Tibial artery (tissue), 4 donors: ENCODE measurements at regions not wholly inside any gene's neighbourhood (a gene's known extent, or its start where the extent isn't known, plus 50 kb on each side); places are given as distances from the start of the nearest gene placed in this dataset.

Experiments used
- DNase-seq, 2 donors: peaks; one replicate each; pipeline ENCODE4 v3.0.0-alpha.2; 2019
- H3K27ac ChIP-seq, 2 donors: fragments of 200-600 bp; sonication (generic) in 1 of 2; 1 replicate in 1 of 2; 2 replicates in 1 of 2; pipeline ENCODE4 v1.5.1; 2018 to 2019; ENCODE audit warnings: mild to moderate bottlenecking in 1 of 2
- H3K27me3 ChIP-seq, 2 donors: fragments of 200-600 bp; sonication (generic) in 1 of 2; one replicate each; pipeline versions ENCODE4 v1.5.1 to v1.6.0; 2016 to 2019
- H3K36me3 ChIP-seq, 3 donors: fragments of 200-600 bp; sonication (generic) in 2 of 3; one replicate each; pipeline ENCODE4 v1.5.1; 2016 to 2019; ENCODE audit warnings: mild to moderate bottlenecking in 2 of 3
- H3K4me1 ChIP-seq, 4 donors: fragments of 200-600 bp; sonication (generic) in 2 of 4; 1 replicate in 3 of 4; 2 replicates in 1 of 4; pipeline ENCODE4 v1.5.1; 2016 to 2019
- H3K4me3 ChIP-seq, 2 donors: fragments of 200-600 bp; sonication (generic) in 1 of 2; 1 replicate in 1 of 2; 2 replicates in 1 of 2; pipeline ENCODE4 v1.5.1; 2018 to 2019; ENCODE audit warnings: mild to moderate bottlenecking in 2 of 2
- H3K9me3 ChIP-seq, 3 donors: fragments of 200-600 bp; sonication (generic) in 1 of 3; one replicate each; pipeline ENCODE4 v1.5.1; 2016 to 2019
- CTCF ChIP-seq, 2 experiments: fragments of 200-600 bp in 1 of 2; fragments of 450-650 bp in 1 of 2; IDR thresholded peaks; one replicate each; pipeline ENCODE4 v1.5.1; 2017 to 2019; ENCODE audit warnings: antibody characterized with exemption in 2 of 2, mild to moderate bottlenecking in 1 of 2, moderate library complexity in 1 of 2
- intact Hi-C: fragments of 100-400 bp; cut with DNase I; formaldehyde crosslinking; loops from one replicate; pipeline ENCODE4 v1.15.0; 2023; ENCODE audit warnings: low total_unique reads

GRCh38 chr18:55141318-55141717 is 182.1 kb upstream of the CCDC68 start:
- intact Hi-C loops, result no loop called here
- TF ChIP-seq CTCF (IDR thresholded peaks at IDR 0.05), result no peak
- DNase-seq, result no peak

DNA sequence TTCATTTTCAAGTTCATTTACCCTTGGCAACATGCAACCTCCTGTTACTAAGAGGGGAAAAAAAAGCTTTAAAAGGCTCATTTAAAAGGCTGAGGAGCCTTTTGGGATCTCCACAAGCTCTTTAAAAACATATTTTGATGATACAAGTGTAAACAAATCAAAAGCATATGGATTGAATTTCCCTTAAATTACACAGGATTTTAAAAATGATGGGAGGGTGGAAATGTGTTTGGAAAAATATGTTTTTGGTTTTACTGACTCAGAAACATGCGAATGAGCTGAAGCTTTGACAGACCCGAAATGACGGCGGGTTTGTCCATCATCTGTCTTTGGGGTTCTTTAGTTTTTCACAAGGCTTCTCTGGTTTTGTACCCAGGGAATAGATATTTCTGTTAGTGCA is 180.6 kb upstream of the CCDC68 start:
- no peak overlapping the region for H3K4me3 ChIP-seq
- intact Hi-C loops, result no loop called here
- H3K4me1 ChIP-seq, result no peaks in the 10 kb centered on the region
- H3K27me3 ChIP-seq, result peaks cover 0 to 2% of the 10 kb centered on the region in 2 donors
- no peak overlapping the region for H3K27ac ChIP-seq
- no peak for TF ChIP-seq CTCF (IDR thresholded peaks at IDR 0.05)
- DNase-seq, result no peak
- no peaks in the 10 kb centered on the region for H3K36me3 ChIP-seq
- no peaks in the 10 kb centered on the region for H3K9me3 ChIP-seq

More at GRCh38 chr18:55141318-55141717, 182.1 kb upstream of the CCDC68 start:
- Histone ChIP-seq H3K4me1 (no peaks in the 10 kb centered on the region), H3K27me3 (peaks cover 0 to 2% of the 10 kb centered on the region in 2 donors), H3K9me3 (no peaks in the 10 kb centered on the region), H3K36me3 (no peaks in the 10 kb centered on the region), H3K4me3 (no peak overlapping the region), H3K27ac (no peak overlapping the region)

DNA sequence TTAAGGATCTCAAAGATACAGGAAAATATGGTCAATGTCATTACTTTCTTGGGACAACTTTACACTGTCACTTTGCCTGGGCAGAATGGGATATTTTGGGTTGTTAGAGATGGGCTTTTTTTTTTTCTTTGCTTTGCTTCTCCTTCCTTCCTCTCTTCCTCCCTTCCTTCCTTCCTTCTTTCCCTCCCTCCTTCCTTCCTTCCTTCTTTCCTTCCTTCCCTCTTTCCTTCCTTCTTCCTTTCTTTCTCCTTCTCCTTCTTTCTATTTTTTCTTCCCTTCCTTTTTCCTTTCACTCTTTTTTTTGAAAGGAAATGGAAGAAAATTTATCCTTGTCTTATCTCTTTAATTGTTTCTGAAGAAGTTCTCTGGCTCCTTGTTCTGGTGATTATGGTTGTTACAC is 180.0 kb upstream of the CCDC68 start:
- Histone ChIP-seq H3K36me3 (no peaks in the 10 kb centered on the region), H3K9me3 (no peaks in the 10 kb centered on the region), H3K4me3 (no peak overlapping the region), H3K27ac (no peak overlapping the region), H3K27me3 (peaks cover 0 to 2% of the 10 kb centered on the region in 2 donors), H3K4me1 (no peaks in the 10 kb centered on the region)
- TF ChIP-seq CTCF (IDR thresholded peaks at IDR 0.05), result no peak
- DNase-seq, result no peak
- intact Hi-C loops, result no loop called here

- peaks cover 0 to 2% of the 10 kb centered on the region in 2 donors for H3K27me3 ChIP-seq
- H3K27ac ChIP-seq, result no peak overlapping the region
- no peak for TF ChIP-seq CTCF (IDR thresholded peaks at IDR 0.05)
- intact Hi-C loops, result no loop called here
- no peaks in the 10 kb centered on the region for H3K36me3 ChIP-seq
- no peaks in the 10 kb centered on the region for H3K9me3 ChIP-seq
- no peak overlapping the region for H3K4me3 ChIP-seq
- DNase-seq, result no peak
- H3K4me1 ChIP-seq, result no peaks in the 10 kb centered on the region
Measured at GRCh38 chr18:55138401-55138800, 179.1 kb upstream of the CCDC68 start.

GRCh38 chr18:55137602-55138001 is 178.3 kb upstream of the CCDC68 start:
- Histone ChIP-seq H3K4me3 (no peak overlapping the region), H3K9me3 (no peaks in the 10 kb centered on the region), H3K36me3 (no peaks in the 10 kb centered on the region), H3K4me1 (no peaks in the 10 kb centered on the region), H3K27ac (no peak overlapping the region), H3K27me3 (peaks cover 0 to 2% of the 10 kb centered on the region in 2 donors)
- TF ChIP-seq CTCF (IDR thresholded peaks at IDR 0.05), result no peak
- intact Hi-C loops, result no loop called here
- no peak for DNase-seq

DNA sequence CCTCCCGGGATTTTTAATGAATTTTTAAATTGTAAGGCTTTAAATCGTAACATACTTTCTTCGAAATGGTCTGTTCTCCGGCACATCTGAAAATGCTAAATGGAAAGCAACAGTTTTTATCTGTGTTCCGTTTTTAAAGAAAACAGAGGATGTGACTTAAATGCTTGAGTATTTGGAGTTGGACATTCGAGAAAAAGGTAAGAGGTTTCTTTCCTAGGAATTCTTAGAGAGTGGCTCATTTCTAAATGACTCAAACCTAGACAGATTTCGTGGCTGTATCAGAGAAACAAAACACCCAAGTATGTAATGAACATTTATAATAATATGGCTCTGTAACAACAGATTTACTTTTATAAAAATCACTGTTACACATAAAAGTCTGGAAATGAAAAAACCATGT is 177.6 kb upstream of the CCDC68 start:
- Histone ChIP-seq H3K9me3 (no peaks in the 10 kb centered on the region), H3K27ac (no peak overlapping the region), H3K36me3 (no peaks in the 10 kb centered on the region), H3K4me3 (no peak overlapping the region), H3K27me3 (peaks cover 0 to 2% of the 10 kb centered on the region in 2 donors), H3K4me1 (no peaks in the 10 kb centered on the region)
- intact Hi-C loops, result no loop called here
- no peak for TF ChIP-seq CTCF (IDR thresholded peaks at IDR 0.05)
- DNase-seq, result no peak
